WTC11 (cell line): ENCODE measurements at regions not wholly inside any gene's neighbourhood (a gene's known extent, or its start where the extent isn't known, plus 50 kb on each side); places are given as distances from the start of the nearest gene placed in this dataset.
A peak's percentile ranks its signal among the peaks of the same experiment; 100 is the strongest.

Source experiments
- ATAC-seq: fragments of 200-7000 bp; cut with Tn5 transposase; 2 replicates; pipeline ENCODE4 v1.10.0; 2021; ENCODE audit warnings: mild to moderate bottlenecking, moderate library complexity
- CTCF ChIA-PET: fragments of 300-600 bp; sonication (Branson Sonifier 250); formaldehyde crosslinking; loops from one replicate; lab custom pipeline; 2021; ENCODE audit warnings: antibody characterized with exemption; lab: Charles Lee
- POLR2A ChIA-PET: fragments of 350-600 bp; sonication (Branson Sonifier 250); formaldehyde crosslinking; loops from one replicate; lab custom pipeline; 2021; ENCODE audit warnings: antibody characterized with exemption; lab: Charles Lee
- DNase-seq: peaks from one replicate; pipeline ENCODE4 v3.0.0; 2021; ENCODE audit warnings: low spot score
- H3K27ac Mint-ChIP-seq: 2 replicates; pipeline ENCODE4 v1.8.0; 2021; ENCODE audit warnings: mixed read lengths
- H3K27me3 Mint-ChIP-seq: 2 replicates; pipeline ENCODE4 v1.8.0; 2021; ENCODE audit warnings: low read depth, mild to moderate bottlenecking, moderate library complexity, mixed read lengths
- H3K36me3 Mint-ChIP-seq: 2 replicates; pipeline ENCODE4 v1.8.0; 2021; ENCODE audit warnings: mixed read lengths
- H3K4me1 Mint-ChIP-seq: 2 replicates; pipeline ENCODE4 v1.8.0; 2022; ENCODE audit warnings: mixed read lengths
- H3K4me3 Mint-ChIP-seq: 2 replicates; pipeline ENCODE4 v1.8.0; 2021; ENCODE audit warnings: mild to moderate bottlenecking, moderate library complexity, mixed read lengths
- H3K9me3 Mint-ChIP-seq: 2 replicates; pipeline ENCODE4 v1.8.0; 2021; ENCODE audit warnings: mixed read lengths
- CREB1 ChIP-seq: sonication (generic); formaldehyde crosslinking; IDR thresholded peaks from 2 replicates; pipeline ENCODE4 v1.8.0; 2023; ENCODE audit warnings: mild to moderate bottlenecking, missing genetic modification reagents
- MXD4 ChIP-seq: fragments of 250-450 bp; sonication (Bioruptor Pico); IDR thresholded peaks from 2 replicates; pipeline ENCODE4 v1.8.0; 2021; ENCODE audit warnings: mild to moderate bottlenecking, moderate library complexity, borderline replicate concordance
- NR2C2 ChIP-seq: sonication (generic); formaldehyde crosslinking; IDR thresholded peaks from 2 replicates; pipeline ENCODE4 v1.8.0; 2022; ENCODE audit warnings: mild to moderate bottlenecking, missing genetic modification reagents
- OVOL2 ChIP-seq: fragments of 250-450 bp; sonication (Bioruptor Pico); IDR thresholded peaks from 2 replicates; pipeline ENCODE4 v1.9.0; 2021; ENCODE audit warnings: mild to moderate bottlenecking, borderline replicate concordance
- PRRX2 ChIP-seq: fragments of 250-450 bp; sonication (Bioruptor Pico); IDR thresholded peaks from 2 replicates; pipeline ENCODE4 v1.8.0; 2021; ENCODE audit warnings: mild to moderate bottlenecking
- RELA ChIP-seq: sonication (generic); formaldehyde crosslinking; IDR thresholded peaks from 2 replicates; pipeline ENCODE4 v1.8.1; 2022; ENCODE audit warnings: missing genetic modification reagents, mild to moderate bottlenecking, borderline replicate concordance
- SP1 ChIP-seq: sonication (generic); formaldehyde crosslinking; conservative IDR thresholded peaks from 2 replicates; pipeline ENCODE4 v1.8.1; 2022; ENCODE audit warnings: missing genetic modification reagents
- TCF7 ChIP-seq: sonication (generic); formaldehyde crosslinking; IDR thresholded peaks from 2 replicates; pipeline ENCODE4 v1.8.0; 2022; ENCODE audit warnings: mild to moderate bottlenecking, low read depth, missing genetic modification reagents, moderate library complexity
- TEAD1 ChIP-seq: sonication (generic); formaldehyde crosslinking; IDR thresholded peaks from 2 replicates; pipeline ENCODE4 v1.8.0; 2022; ENCODE audit warnings: mild to moderate bottlenecking, missing genetic modification reagents
- TP53 ChIP-seq: sonication (generic); formaldehyde crosslinking; IDR thresholded peaks from 2 replicates; pipeline ENCODE4 v1.8.1; 2023; ENCODE audit warnings: mild to moderate bottlenecking, missing genetic modification reagents
- ZNF263 ChIP-seq: sonication (generic); formaldehyde crosslinking; IDR thresholded peaks from 2 replicates; pipeline ENCODE4 v1.8.1; 2022; ENCODE audit warnings: low read depth, mild to moderate bottlenecking, moderate library complexity, missing genetic modification reagents
- ZNF416 ChIP-seq: fragments of 250-450 bp; sonication (Bioruptor Pico); IDR thresholded peaks from 2 replicates; pipeline ENCODE4 v1.9.0; 2021; ENCODE audit warnings: mild to moderate bottlenecking, inconsistent platforms
- TF ChIP-seq, protein P1 (sequence below): sonication (generic); formaldehyde crosslinking; IDR thresholded peaks from 2 replicates; pipeline ENCODE4 v1.8.0; 2023; ENCODE audit warnings: missing genetic modification reagents, mild to moderate bottlenecking, borderline replicate concordance
- TF ChIP-seq, protein P2 (sequence below): fragments of 250-450 bp; sonication (Bioruptor Pico); IDR thresholded peaks from 2 replicates; pipeline ENCODE4 v1.8.0; 2021; ENCODE audit warnings: mild to moderate bottlenecking
- TF ChIP-seq, protein P3 (sequence below): sonication (generic); formaldehyde crosslinking; IDR thresholded peaks from 2 replicates; pipeline ENCODE4 v1.8.1; 2023; ENCODE audit warnings: mild to moderate bottlenecking, missing genetic modification reagents, borderline replicate concordance
- TF ChIP-seq, protein P4 (sequence below): fragments of 250-450 bp; sonication (Bioruptor Pico); IDR thresholded peaks from 2 replicates; pipeline ENCODE4 v1.9.0; 2021; ENCODE audit warnings: mild to moderate bottlenecking
- TF ChIP-seq, protein P5 (sequence below): sonication (generic); formaldehyde crosslinking; IDR thresholded peaks from 2 replicates; pipeline ENCODE4 v1.8.1; 2023; ENCODE audit warnings: mild to moderate bottlenecking, missing genetic modification reagents, moderate library complexity

DNA sequence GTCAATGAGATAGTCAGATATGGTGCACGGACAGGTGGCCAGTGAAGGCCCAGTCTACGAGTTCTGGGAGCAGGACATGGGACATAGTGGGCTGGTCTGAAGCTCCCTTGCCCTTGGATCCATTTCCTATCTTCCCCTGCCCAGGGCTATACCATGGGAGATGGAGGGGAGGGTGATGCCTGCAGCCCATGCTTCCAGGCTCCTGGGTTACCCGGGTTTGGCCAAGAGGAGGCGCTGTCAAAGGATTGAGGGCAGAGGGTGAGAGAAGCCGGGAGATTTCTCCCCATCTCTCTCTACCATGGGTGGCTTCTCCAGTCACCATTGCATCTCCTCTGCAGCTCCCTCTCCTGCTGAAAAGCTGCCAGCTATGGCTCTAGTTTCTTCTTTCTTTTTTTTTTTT is 52.8 kb upstream of the LHX5 start:
- peaks cover 39% of the 10 kb centered on the region for H3K4me1 Mint-ChIP-seq
- no peak overlapping the region for H3K4me3 Mint-ChIP-seq
- ATAC-seq (peak; percentile 68), DNase-seq (peak; percentile 55)
- ChIA-PET POLR2A (no interaction called here), CTCF (interaction anchor here (0.7 to 1.4 kb wide), 8 partner anchors 9 to 244 kb away, joined by 3 to 4 read pairs (median 4); no protein-coding TSS in a partner anchor)
- H3K9me3 Mint-ChIP-seq, result no peaks in the 10 kb centered on the region
- H3K36me3 Mint-ChIP-seq, result peaks cover 1% of the 10 kb centered on the region
- no peak overlapping the region for H3K27ac Mint-ChIP-seq
- no peak for TF ChIP-seq CREB1 (CRISPR knock-in tag)
- H3K27me3 Mint-ChIP-seq, result peaks cover 28% of the 10 kb centered on the region

DNA sequence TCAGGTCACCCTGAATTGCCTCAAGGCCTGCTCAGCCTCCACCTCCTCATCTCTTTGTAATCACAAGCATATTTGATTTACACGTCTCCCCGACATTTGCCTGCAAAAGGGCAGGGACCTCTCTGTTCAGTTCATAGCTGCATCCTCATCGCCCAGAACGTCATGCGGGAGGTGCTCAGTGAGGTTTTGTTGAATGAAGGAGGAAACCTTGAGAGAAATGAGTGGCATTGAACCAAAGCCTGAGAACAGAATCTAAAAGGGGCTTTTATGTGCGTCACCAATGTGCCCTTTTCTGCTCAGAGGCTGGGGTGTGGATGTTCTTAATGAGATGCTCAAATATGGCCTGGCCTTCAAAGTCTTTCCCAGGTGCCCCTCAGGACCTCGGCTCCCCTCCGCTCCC is 50.0 kb upstream of the LHX5 start:
- Mint-ChIP-seq H3K27me3 (peaks cover 52% of the 10 kb centered on the region), H3K36me3 (peaks cover 10% of the 10 kb centered on the region), H3K9me3 (peaks cover 16% of the 10 kb centered on the region), H3K4me1 (peaks cover 25% of the 10 kb centered on the region), H3K27ac (no peak overlapping the region), H3K4me3 (no peak overlapping the region)
- no peak for DNase-seq
- POLR2A ChIA-PET, result no interaction called here
- CTCF ChIA-PET, result interaction anchor here (0.9 to 1.8 kb wide), 2 partner anchors 60 to 206 kb away, joined by 3 to 8 read pairs; no protein-coding TSS in a partner anchor
- TF ChIP-seq ZNF416 (CRISPR knock-in tag) (no peak), OVOL2 (CRISPR knock-in tag) (no peak), PRRX2 (CRISPR knock-in tag) (no peak), SP1 (CRISPR knock-in tag) (no peak), RELA (CRISPR knock-in tag) (no peak), MXD4 (CRISPR knock-in tag) (no peak), NR2C2 (CRISPR knock-in tag) (no peak), ZNF263 (CRISPR knock-in tag) (no peak), TEAD1 (no peak), TCF7 (CRISPR knock-in tag) (no peak), TP53 (CRISPR knock-in tag) (no peak)
- TF ChIP-seq, protein P1, sequence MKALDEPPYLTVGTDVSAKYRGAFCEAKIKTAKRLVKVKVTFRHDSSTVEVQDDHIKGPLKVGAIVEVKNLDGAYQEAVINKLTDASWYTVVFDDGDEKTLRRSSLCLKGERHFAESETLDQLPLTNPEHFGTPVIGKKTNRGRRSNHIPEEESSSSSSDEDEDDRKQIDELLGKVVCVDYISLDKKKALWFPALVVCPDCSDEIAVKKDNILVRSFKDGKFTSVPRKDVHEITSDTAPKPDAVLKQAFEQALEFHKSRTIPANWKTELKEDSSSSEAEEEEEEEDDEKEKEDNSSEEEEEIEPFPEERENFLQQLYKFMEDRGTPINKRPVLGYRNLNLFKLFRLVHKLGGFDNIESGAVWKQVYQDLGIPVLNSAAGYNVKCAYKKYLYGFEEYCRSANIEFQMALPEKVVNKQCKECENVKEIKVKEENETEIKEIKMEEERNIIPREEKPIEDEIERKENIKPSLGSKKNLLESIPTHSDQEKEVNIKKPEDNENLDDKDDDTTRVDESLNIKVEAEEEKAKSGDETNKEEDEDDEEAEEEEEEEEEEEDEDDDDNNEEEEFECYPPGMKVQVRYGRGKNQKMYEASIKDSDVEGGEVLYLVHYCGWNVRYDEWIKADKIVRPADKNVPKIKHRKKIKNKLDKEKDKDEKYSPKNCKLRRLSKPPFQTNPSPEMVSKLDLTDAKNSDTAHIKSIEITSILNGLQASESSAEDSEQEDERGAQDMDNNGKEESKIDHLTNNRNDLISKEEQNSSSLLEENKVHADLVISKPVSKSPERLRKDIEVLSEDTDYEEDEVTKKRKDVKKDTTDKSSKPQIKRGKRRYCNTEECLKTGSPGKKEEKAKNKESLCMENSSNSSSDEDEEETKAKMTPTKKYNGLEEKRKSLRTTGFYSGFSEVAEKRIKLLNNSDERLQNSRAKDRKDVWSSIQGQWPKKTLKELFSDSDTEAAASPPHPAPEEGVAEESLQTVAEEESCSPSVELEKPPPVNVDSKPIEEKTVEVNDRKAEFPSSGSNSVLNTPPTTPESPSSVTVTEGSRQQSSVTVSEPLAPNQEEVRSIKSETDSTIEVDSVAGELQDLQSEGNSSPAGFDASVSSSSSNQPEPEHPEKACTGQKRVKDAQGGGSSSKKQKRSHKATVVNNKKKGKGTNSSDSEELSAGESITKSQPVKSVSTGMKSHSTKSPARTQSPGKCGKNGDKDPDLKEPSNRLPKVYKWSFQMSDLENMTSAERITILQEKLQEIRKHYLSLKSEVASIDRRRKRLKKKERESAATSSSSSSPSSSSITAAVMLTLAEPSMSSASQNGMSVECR (CRISPR knock-in tag), result no peak
- TF ChIP-seq, protein P2, sequence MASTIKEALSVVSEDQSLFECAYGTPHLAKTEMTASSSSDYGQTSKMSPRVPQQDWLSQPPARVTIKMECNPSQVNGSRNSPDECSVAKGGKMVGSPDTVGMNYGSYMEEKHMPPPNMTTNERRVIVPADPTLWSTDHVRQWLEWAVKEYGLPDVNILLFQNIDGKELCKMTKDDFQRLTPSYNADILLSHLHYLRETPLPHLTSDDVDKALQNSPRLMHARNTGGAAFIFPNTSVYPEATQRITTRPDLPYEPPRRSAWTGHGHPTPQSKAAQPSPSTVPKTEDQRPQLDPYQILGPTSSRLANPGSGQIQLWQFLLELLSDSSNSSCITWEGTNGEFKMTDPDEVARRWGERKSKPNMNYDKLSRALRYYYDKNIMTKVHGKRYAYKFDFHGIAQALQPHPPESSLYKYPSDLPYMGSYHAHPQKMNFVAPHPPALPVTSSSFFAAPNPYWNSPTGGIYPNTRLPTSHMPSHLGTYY (CRISPR knock-in tag), result no peak
- TF ChIP-seq, protein P3, sequence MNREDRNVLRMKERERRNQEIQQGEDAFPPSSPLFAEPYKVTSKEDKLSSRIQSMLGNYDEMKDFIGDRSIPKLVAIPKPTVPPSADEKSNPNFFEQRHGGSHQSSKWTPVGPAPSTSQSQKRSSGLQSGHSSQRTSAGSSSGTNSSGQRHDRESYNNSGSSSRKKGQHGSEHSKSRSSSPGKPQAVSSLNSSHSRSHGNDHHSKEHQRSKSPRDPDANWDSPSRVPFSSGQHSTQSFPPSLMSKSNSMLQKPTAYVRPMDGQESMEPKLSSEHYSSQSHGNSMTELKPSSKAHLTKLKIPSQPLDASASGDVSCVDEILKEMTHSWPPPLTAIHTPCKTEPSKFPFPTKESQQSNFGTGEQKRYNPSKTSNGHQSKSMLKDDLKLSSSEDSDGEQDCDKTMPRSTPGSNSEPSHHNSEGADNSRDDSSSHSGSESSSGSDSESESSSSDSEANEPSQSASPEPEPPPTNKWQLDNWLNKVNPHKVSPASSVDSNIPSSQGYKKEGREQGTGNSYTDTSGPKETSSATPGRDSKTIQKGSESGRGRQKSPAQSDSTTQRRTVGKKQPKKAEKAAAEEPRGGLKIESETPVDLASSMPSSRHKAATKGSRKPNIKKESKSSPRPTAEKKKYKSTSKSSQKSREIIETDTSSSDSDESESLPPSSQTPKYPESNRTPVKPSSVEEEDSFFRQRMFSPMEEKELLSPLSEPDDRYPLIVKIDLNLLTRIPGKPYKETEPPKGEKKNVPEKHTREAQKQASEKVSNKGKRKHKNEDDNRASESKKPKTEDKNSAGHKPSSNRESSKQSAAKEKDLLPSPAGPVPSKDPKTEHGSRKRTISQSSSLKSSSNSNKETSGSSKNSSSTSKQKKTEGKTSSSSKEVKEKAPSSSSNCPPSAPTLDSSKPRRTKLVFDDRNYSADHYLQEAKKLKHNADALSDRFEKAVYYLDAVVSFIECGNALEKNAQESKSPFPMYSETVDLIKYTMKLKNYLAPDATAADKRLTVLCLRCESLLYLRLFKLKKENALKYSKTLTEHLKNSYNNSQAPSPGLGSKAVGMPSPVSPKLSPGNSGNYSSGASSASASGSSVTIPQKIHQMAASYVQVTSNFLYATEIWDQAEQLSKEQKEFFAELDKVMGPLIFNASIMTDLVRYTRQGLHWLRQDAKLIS (CRISPR knock-in tag), result no peak
- TF ChIP-seq, protein P4, sequence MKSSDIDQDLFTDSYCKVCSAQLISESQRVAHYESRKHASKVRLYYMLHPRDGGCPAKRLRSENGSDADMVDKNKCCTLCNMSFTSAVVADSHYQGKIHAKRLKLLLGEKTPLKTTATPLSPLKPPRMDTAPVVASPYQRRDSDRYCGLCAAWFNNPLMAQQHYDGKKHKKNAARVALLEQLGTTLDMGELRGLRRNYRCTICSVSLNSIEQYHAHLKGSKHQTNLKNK, result no peak
- TF ChIP-seq, protein P5, sequence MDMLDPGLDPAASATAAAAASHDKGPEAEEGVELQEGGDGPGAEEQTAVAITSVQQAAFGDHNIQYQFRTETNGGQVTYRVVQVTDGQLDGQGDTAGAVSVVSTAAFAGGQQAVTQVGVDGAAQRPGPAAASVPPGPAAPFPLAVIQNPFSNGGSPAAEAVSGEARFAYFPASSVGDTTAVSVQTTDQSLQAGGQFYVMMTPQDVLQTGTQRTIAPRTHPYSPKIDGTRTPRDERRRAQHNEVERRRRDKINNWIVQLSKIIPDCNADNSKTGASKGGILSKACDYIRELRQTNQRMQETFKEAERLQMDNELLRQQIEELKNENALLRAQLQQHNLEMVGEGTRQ (CRISPR knock-in tag), result no peak
- TF ChIP-seq, all 79 proteins: peak for 0
- ATAC-seq, result no peak
